Naive thymus-derived CD8-positive, alpha-beta T cell (primary cell): ENCODE measurements at regions not wholly inside any gene's neighbourhood (a gene's known extent, or its start where the extent isn't known, plus 50 kb on each side); places are given as distances from the start of the nearest gene placed in this dataset.

Experiments
- ATAC-seq, 2 donors: fragments of 150-1000 bp; cut with Tn5 transposase in 1 of 2; sonication (Bioruptor Pico), chemical (Tn5 transposase) in 1 of 2; 1 replicate in 1 of 2; 2 replicates in 1 of 2; pipeline ENCODE4 v1.10.0; 2021; ENCODE audit warnings: mild to moderate bottlenecking in 2 of 2, moderate library complexity in 2 of 2
- POLR2A ChIA-PET: fragments of 350-600 bp; sonication (Branson Sonifier 250); formaldehyde crosslinking; loops from one replicate; lab custom pipeline; 2021; ENCODE audit warnings: antibody characterized with exemption; lab: Charles Lee
- DNase-seq, 10 donors: peaks; one replicate each; pipeline versions ENCODE4 v3.0.0 to v3.0.0-alpha.2; 2020 to 2022
- H3K27ac Mint-ChIP-seq, 10 donors: one replicate each; pipeline ENCODE4 v1.8.0; 2020 to 2022; ENCODE audit warnings: mild to moderate bottlenecking in 10 of 10, mixed read lengths in 10 of 10, moderate library complexity in 4 of 10, inconsistent platforms in 1 of 10
- H3K27me3 Mint-ChIP-seq, 5 donors: one replicate each; pipeline ENCODE4 v1.8.0; 2021 to 2022; ENCODE audit warnings: mixed read lengths in 5 of 5
- H3K36me3 Mint-ChIP-seq, 3 donors: one replicate each; pipeline ENCODE4 v1.8.0; 2020 to 2022; ENCODE audit warnings: mixed read lengths in 3 of 3, mild to moderate bottlenecking in 2 of 3, inconsistent platforms in 1 of 3
- H3K4me1 Mint-ChIP-seq, 4 donors: one replicate each; pipeline ENCODE4 v1.8.0; 2021 to 2022; ENCODE audit warnings: mixed read lengths in 4 of 4
- H3K4me3 Mint-ChIP-seq, 10 donors: one replicate each; pipeline ENCODE4 v1.8.0; 2020 to 2022; ENCODE audit warnings: mild to moderate bottlenecking in 10 of 10, mixed read lengths in 10 of 10, moderate library complexity in 6 of 10, inconsistent platforms in 1 of 10
- H3K9me3 Mint-ChIP-seq, 9 donors: one replicate each; pipeline ENCODE4 v1.8.0; 2020 to 2022; ENCODE audit warnings: mixed read lengths in 9 of 9, mild to moderate bottlenecking in 3 of 9, inconsistent platforms in 1 of 9, moderate library complexity in 1 of 9

GRCh38 chr4:58590722-58591121 lies 1480.5 kb upstream of the IGFBP7 start:
- H3K9me3 Mint-ChIP-seq, result peaks cover 0 to 38% (median 8%) of the 10 kb centered on the region in 9 donors
- H3K27me3 Mint-ChIP-seq, result no peaks in the 10 kb centered on the region
- H3K4me3 Mint-ChIP-seq, result no peak overlapping the region
- ATAC-seq (no peak), DNase-seq (no peak)
- H3K4me1 Mint-ChIP-seq, result no peaks in the 10 kb centered on the region
- H3K27ac Mint-ChIP-seq, result no peak overlapping the region
- H3K36me3 Mint-ChIP-seq, result no peaks in the 10 kb centered on the region
- POLR2A ChIA-PET, result no interaction called here

- Mint-ChIP-seq H3K27ac (no peak overlapping the region), H3K4me1 (no peaks in the 10 kb centered on the region), H3K4me3 (no peak overlapping the region), H3K36me3 (peaks cover 0 to 6% (median 0%) of the 10 kb centered on the region in 3 donors), H3K9me3 (peaks cover 5 to 38% (median 20%) of the 10 kb centered on the region in 9 donors), H3K27me3 (no peaks in the 10 kb centered on the region)
- ATAC-seq, result no peak
- POLR2A ChIA-PET, result no interaction called here
- DNase-seq, result no peak
Measured at GRCh38 chr4:58587856-58588255, 1477.7 kb upstream of the IGFBP7 start.

DNA sequence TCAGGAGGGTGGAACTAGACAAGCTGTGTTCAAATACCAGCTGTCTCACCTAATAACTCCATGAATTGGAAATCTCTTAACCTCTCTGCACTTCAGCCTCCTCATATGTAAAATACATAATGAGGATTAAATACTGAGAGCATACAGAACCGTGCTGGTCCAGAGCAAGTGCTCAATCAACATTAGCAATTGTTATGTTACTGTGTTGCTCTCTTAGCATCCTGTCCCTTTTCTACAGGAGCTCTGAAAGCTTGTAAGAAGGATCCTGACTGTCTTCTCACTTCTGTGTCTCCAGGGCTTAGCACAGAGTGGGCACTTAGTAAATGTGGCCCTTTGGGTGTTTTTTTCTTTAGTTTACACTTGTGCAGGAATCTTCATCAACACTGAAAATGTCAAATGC lies 1456.1 kb upstream of the IGFBP7 start:
- no peak for ATAC-seq
- no peak overlapping the region for H3K4me3 Mint-ChIP-seq
- H3K9me3 Mint-ChIP-seq, result peaks cover 0 to 30% (median 9%) of the 10 kb centered on the region in 9 donors
- H3K4me1 Mint-ChIP-seq, result no peaks in the 10 kb centered on the region
- H3K27me3 Mint-ChIP-seq, result no peaks in the 10 kb centered on the region
- no peak for DNase-seq
- POLR2A ChIA-PET, result no interaction called here
- no peak overlapping the region for H3K27ac Mint-ChIP-seq
- no peaks in the 10 kb centered on the region for H3K36me3 Mint-ChIP-seq

- DNase-seq (no peak), ATAC-seq (no peak)
- H3K36me3 Mint-ChIP-seq, result no peaks in the 10 kb centered on the region
- peaks cover 0 to 39% (median 7%) of the 10 kb centered on the region in 9 donors for H3K9me3 Mint-ChIP-seq
- H3K27ac Mint-ChIP-seq, result no peak overlapping the region
- no peaks in the 10 kb centered on the region for H3K4me1 Mint-ChIP-seq
- no peak overlapping the region for H3K4me3 Mint-ChIP-seq
- no peaks in the 10 kb centered on the region for H3K27me3 Mint-ChIP-seq
- POLR2A ChIA-PET, result no interaction called here
Measured at GRCh38 chr4:58564695-58565475, 1454.7 kb upstream of the IGFBP7 start.

- H3K9me3 Mint-ChIP-seq, result peaks cover 0 to 42% (median 6%) of the 10 kb centered on the region in 9 donors
Measured at GRCh38 chr4:58561170-58561569, 1451.0 kb upstream of the IGFBP7 start.

DNA sequence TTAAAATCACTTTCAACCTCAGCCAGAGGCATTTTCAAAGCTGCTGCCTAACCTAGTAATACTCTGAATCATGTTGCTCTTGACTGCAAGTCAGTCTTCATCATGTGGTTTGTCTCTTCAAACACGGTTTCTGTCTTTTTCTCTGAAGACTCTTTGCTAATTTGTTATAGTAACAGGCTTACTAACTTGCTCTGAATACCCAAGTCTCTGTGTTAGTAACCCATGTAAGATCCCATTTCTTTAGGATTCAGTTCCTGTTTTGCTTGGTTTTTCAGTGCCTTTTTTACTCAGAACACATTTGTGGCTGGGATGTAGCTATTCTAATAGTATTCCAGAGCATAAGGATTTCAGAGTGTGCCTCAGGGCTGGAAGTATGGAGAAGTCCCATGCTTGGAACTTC lies 1450.6 kb upstream of the IGFBP7 start:
- Mint-ChIP-seq H3K27ac (no peak overlapping the region), H3K4me1 (no peaks in the 10 kb centered on the region), H3K4me3 (no peak overlapping the region), H3K36me3 (no peaks in the 10 kb centered on the region), H3K27me3 (no peaks in the 10 kb centered on the region), H3K9me3 (peaks cover 0 to 40% (median 6%) of the 10 kb centered on the region in 9 donors)
- DNase-seq (no peak), ATAC-seq (no peak)
- POLR2A ChIA-PET, result no interaction called here

More at GRCh38 chr4:58561170-58561569, 1451.0 kb upstream of the IGFBP7 start:
- H3K27ac Mint-ChIP-seq, result no peak overlapping the region
- no peak overlapping the region for H3K4me3 Mint-ChIP-seq
- POLR2A ChIA-PET, result no interaction called here
- H3K36me3 Mint-ChIP-seq, result no peaks in the 10 kb centered on the region
- no peaks in the 10 kb centered on the region for H3K4me1 Mint-ChIP-seq
- no peaks in the 10 kb centered on the region for H3K27me3 Mint-ChIP-seq
- ATAC-seq (no peak), DNase-seq (no peak)

DNA sequence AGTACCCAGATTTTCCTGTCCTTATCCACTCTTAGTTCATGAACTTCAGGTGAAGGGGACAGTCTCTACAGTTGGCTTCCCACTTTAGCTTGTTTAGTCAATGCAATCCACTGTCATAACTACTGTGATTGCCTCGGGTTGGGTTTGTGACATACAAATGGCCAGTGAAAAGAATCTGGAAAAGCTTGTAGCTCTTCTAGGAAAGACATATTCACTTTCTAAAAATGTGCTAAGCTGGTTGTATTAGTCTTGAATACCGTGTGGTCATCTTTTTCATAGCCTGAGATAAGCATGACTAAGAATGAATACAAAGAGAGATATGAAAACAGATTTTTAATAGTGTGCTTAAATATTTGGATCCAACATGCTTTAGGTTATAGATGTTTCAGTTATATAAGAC lies 1443.5 kb upstream of the IGFBP7 start:
- Mint-ChIP-seq H3K36me3 (no peaks in the 10 kb centered on the region), H3K27me3 (no peaks in the 10 kb centered on the region), H3K27ac (no peak overlapping the region), H3K9me3 (peaks cover 0 to 24% (median 5%) of the 10 kb centered on the region in 9 donors), H3K4me1 (no peaks in the 10 kb centered on the region), H3K4me3 (no peak overlapping the region)
- POLR2A ChIA-PET, result no interaction called here
- ATAC-seq (no peak), DNase-seq (no peak)

GRCh38 chr4:58553031-58553430 lies 1442.8 kb upstream of the IGFBP7 start:
- Mint-ChIP-seq H3K36me3 (no peaks in the 10 kb centered on the region), H3K4me3 (no peak overlapping the region), H3K9me3 (peaks cover 0 to 24% (median 5%) of the 10 kb centered on the region in 9 donors), H3K27me3 (no peaks in the 10 kb centered on the region), H3K27ac (no peak overlapping the region), H3K4me1 (no peaks in the 10 kb centered on the region)
- DNase-seq, result no peak
- no peak for ATAC-seq
- POLR2A ChIA-PET, result no interaction called here

DNA sequence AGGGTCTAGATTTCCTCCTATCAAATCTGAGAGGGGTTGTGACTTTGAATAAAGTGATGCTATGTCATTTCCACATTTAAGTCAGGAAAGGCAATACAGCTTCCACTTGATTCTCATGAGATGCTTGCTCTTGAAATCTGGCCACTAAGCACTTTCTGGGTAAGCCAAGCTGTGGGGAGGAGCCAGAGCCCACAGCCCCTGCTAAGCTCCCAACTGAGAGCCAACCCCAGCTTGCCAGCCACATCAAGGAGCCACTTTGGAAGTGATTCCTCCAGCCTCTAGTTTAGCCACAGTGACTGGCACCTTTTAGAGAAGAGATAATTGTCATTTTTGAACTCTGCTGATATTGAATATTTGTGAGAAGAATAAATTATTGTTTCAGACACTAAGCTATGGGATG lies 1441.5 kb upstream of the IGFBP7 start:
- Mint-ChIP-seq H3K4me1 (no peaks in the 10 kb centered on the region), H3K36me3 (no peaks in the 10 kb centered on the region), H3K4me3 (no peak overlapping the region), H3K27ac (no peak overlapping the region), H3K27me3 (no peaks in the 10 kb centered on the region), H3K9me3 (peaks cover 0 to 19% (median 5%) of the 10 kb centered on the region in 9 donors)
- ATAC-seq, result no peak
- DNase-seq, result no peak
- POLR2A ChIA-PET, result no interaction called here

- no peak overlapping the region for H3K4me3 Mint-ChIP-seq
- peaks cover under 1 to 32% (median 11%) of the 10 kb centered on the region in 9 donors for H3K9me3 Mint-ChIP-seq
- ATAC-seq, result no peak
- DNase-seq, result no peak
- no peaks in the 10 kb centered on the region for H3K4me1 Mint-ChIP-seq
- H3K27me3 Mint-ChIP-seq, result no peaks in the 10 kb centered on the region
- H3K36me3 Mint-ChIP-seq, result no peaks in the 10 kb centered on the region
- POLR2A ChIA-PET, result no interaction called here
- H3K27ac Mint-ChIP-seq, result no peak overlapping the region
Measured at GRCh38 chr4:58543465-58543864, 1433.3 kb upstream of the IGFBP7 start.

GRCh38 chr4:58541926-58542325 lies 1431.7 kb upstream of the IGFBP7 start:
- H3K36me3 Mint-ChIP-seq, result no peaks in the 10 kb centered on the region
- no peak for ATAC-seq
- POLR2A ChIA-PET, result no interaction called here

GRCh38 chr4:58522765-58523382 lies 1412.7 kb upstream of the IGFBP7 start:
- no peaks in the 10 kb centered on the region for H3K4me1 Mint-ChIP-seq
- H3K9me3 Mint-ChIP-seq, result peaks cover 0 to 28% (median 4%) of the 10 kb centered on the region in 9 donors
- ATAC-seq (no peak), DNase-seq (no peak)
- POLR2A ChIA-PET, result no interaction called here
- H3K36me3 Mint-ChIP-seq, result no peaks in the 10 kb centered on the region
- no peak overlapping the region for H3K4me3 Mint-ChIP-seq
- no peaks in the 10 kb centered on the region for H3K27me3 Mint-ChIP-seq
- no peak overlapping the region for H3K27ac Mint-ChIP-seq

More at GRCh38 chr4:58541926-58542325, 1431.7 kb upstream of the IGFBP7 start:
- Mint-ChIP-seq H3K9me3 (peaks cover 2 to 34% (median 13%) of the 10 kb centered on the region in 9 donors), H3K4me3 (no peak overlapping the region), H3K27ac (no peak overlapping the region), H3K27me3 (no peaks in the 10 kb centered on the region), H3K4me1 (no peaks in the 10 kb centered on the region)
- DNase-seq, result no peak

- H3K4me1 Mint-ChIP-seq, result no peaks in the 10 kb centered on the region
- DNase-seq (no peak), ATAC-seq (no peak)
- H3K36me3 Mint-ChIP-seq, result no peaks in the 10 kb centered on the region
- H3K27ac Mint-ChIP-seq, result no peak overlapping the region
- H3K4me3 Mint-ChIP-seq, result no peak overlapping the region
- peaks cover 0 to 18% (median 2%) of the 10 kb centered on the region in 9 donors for H3K9me3 Mint-ChIP-seq
- H3K27me3 Mint-ChIP-seq, result no peaks in the 10 kb centered on the region
- POLR2A ChIA-PET, result no interaction called here
Measured at GRCh38 chr4:58515226-58515625, 1405.0 kb upstream of the IGFBP7 start.
